A673 (cell line): ENCODE measurements at regions not wholly inside any gene's neighbourhood (a gene's known extent, or its start where the extent isn't known, plus 50 kb on each side); places are given as distances from the start of the nearest gene placed in this dataset.
A peak's percentile ranks its signal among the peaks of the same experiment; 100 is the strongest.

ENCODE experiments used
- BruUV-seq: library from RNA; stranded (reverse); fragments of 400-500 nt; replicated peaks from 2 replicates; lab custom pipeline; 2021; lab: Mats Ljungman, UMichigan
- CTCF ChIA-PET: fragments of 300-600 bp; sonication (Branson Sonifier 250); formaldehyde crosslinking; loops from one replicate; lab custom pipeline; 2022; ENCODE audit warnings: antibody characterized with exemption; lab: Charles Lee
- POLR2A ChIA-PET: fragments of 300-600 bp; sonication (Branson Sonifier 250); formaldehyde crosslinking; loops from one replicate; lab custom pipeline; 2022; ENCODE audit warnings: antibody characterized with exemption; ENCODE audit not compliant: low non-redundant PET; lab: Charles Lee
- DNase-seq: peaks from one replicate; pipeline ENCODE4 v3.0.0-alpha.2; 2015; ENCODE audit warnings: low spot score
- H3K27ac ChIP-seq: fragments of 200-600 bp; sonication (generic); 2 replicates; pipeline ENCODE4 v1.5.1; 2016; ENCODE audit warnings: mixed run types, low read depth, mild to moderate bottlenecking, mixed read lengths, antibody characterized with exemption, low read length; ENCODE audit not compliant: poor library complexity, severe bottlenecking
- H3K27me3 ChIP-seq: fragments of 200-600 bp; sonication (generic); replicated peaks from 2 replicates; pipeline ENCODE4 v1.6.1; 2017; ENCODE audit warnings: mixed run types, low read depth, mild to moderate bottlenecking, mixed read lengths, antibody characterized with exemption, low read length; ENCODE audit not compliant: insufficient read depth, poor library complexity
- H3K36me3 ChIP-seq: fragments of 200-600 bp; sonication (generic); 2 replicates; pipeline ENCODE4 v1.6.1; 2016; ENCODE audit warnings: mixed run types, mild to moderate bottlenecking, mixed read lengths, antibody characterized with exemption, low read length; ENCODE audit not compliant: insufficient read depth, poor library complexity, severe bottlenecking
- H3K4me1 ChIP-seq: fragments of 200-600 bp; sonication (generic); 2 replicates; pipeline ENCODE4 v1.6.1; 2017; ENCODE audit warnings: mixed run types, mild to moderate bottlenecking, mixed read lengths, antibody characterized with exemption, low read length; ENCODE audit not compliant: insufficient read depth, poor library complexity, severe bottlenecking
- H3K4me3 ChIP-seq: fragments of 200-600 bp; sonication (generic); 2 replicates; pipeline ENCODE4 v1.5.1; 2016; ENCODE audit warnings: low read depth, mixed run types, mild to moderate bottlenecking, mixed read lengths, low read length; ENCODE audit not compliant: poor library complexity, severe bottlenecking
- H3K9me3 ChIP-seq: fragments of 200-600 bp; sonication (generic); 2 replicates; pipeline ENCODE4 v1.6.1; 2016; ENCODE audit warnings: mixed run types, low read depth, mild to moderate bottlenecking, mixed read lengths, antibody characterized with exemption, low read length; ENCODE audit not compliant: poor library complexity, severe bottlenecking
- EZH2 ChIP-seq: fragments of 200-600 bp; sonication (generic); IDR thresholded peaks from 2 replicates; pipeline ENCODE4 v1.6.1; 2017; ENCODE audit warnings: borderline replicate concordance, low read depth, mild to moderate bottlenecking, mixed read lengths, antibody characterized with exemption, low read length; ENCODE audit not compliant: poor library complexity, severe bottlenecking
- intact Hi-C: fragments of 100-400 bp; cut with micrococcal nuclease; formaldehyde crosslinking; loops from one replicate; pipeline ENCODE4 v1.10.0; 2022; ENCODE audit not compliant: unreplicated experiment
- TF ChIP-seq, protein P1 (sequence below): fragments of 300-800, 200-600 bp; sonication (generic); conservative IDR thresholded peaks from 2 replicates; pipeline ENCODE4 v1.5.1; 2017; ENCODE audit warnings: low read depth, mild to moderate bottlenecking, antibody characterized with exemption, low read length, moderate library complexity, mixed read lengths

DNA sequence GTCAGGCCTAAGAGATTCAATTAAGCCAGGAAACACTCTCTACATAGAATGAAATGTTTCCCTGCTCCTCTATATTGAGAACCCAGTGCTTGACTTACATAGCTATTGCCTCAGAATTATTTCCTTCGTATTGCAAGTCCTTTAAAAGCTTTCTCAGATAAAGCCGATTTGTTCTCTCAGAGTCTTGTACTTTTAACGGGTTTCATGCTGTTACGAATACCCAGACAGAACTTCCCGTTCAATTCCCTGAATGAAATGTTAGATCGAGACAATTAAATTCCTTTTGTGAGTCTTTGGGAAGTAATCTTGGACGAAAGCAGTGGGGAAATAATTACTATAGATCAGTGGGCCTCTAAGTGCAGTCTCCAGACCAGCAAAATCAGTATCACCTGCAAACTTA lies 102.8 kb upstream of the CHL1 start:
- Histone ChIP-seq H3K36me3 (no peaks in the 10 kb centered on the region), H3K4me1 (no peaks in the 10 kb centered on the region), H3K27ac (no peak overlapping the region), H3K4me3 (no peak overlapping the region), H3K9me3 (no peaks in the 10 kb centered on the region), H3K27me3 (no peaks in the 10 kb centered on the region)
- ChIA-PET POLR2A (no interaction called here), CTCF (no interaction called here)
- TF ChIP-seq EZH2, result no peak
- TF ChIP-seq, protein P1, sequence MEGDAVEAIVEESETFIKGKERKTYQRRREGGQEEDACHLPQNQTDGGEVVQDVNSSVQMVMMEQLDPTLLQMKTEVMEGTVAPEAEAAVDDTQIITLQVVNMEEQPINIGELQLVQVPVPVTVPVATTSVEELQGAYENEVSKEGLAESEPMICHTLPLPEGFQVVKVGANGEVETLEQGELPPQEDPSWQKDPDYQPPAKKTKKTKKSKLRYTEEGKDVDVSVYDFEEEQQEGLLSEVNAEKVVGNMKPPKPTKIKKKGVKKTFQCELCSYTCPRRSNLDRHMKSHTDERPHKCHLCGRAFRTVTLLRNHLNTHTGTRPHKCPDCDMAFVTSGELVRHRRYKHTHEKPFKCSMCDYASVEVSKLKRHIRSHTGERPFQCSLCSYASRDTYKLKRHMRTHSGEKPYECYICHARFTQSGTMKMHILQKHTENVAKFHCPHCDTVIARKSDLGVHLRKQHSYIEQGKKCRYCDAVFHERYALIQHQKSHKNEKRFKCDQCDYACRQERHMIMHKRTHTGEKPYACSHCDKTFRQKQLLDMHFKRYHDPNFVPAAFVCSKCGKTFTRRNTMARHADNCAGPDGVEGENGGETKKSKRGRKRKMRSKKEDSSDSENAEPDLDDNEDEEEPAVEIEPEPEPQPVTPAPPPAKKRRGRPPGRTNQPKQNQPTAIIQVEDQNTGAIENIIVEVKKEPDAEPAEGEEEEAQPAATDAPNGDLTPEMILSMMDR, result no peak
- no TSS peak for BruUV-seq
- no peak for DNase-seq
- intact Hi-C loops, result no loop called here

DNA sequence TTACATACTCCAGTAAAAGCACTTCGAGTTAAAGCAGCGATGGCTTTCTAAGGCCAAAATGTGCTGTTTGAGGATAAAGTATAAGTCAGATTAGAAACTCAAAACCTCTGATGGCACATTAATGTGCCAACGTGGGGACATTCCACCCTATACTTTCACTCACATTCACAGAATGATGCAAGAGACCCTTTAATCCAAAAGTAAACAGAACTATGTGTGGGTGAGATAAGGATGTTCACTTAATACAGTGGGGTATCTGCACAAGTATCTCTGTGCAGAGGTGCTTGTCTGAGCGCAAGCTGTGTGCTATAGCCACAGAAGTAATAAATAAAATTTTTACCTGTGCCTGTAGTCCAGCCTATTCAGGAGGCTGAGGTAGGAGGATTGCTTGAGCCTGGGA lies 100.3 kb upstream of the CHL1 start:
- Histone ChIP-seq H3K27ac (no peak overlapping the region), H3K4me3 (no peak overlapping the region), H3K9me3 (no peaks in the 10 kb centered on the region), H3K27me3 (no peaks in the 10 kb centered on the region), H3K4me1 (no peaks in the 10 kb centered on the region), H3K36me3 (no peaks in the 10 kb centered on the region)
- DNase-seq, result no peak
- TF ChIP-seq, protein P1, result no peak
- TF ChIP-seq EZH2, result no peak
- ChIA-PET CTCF (no interaction called here), POLR2A (no interaction called here)
- no TSS peak for BruUV-seq
- intact Hi-C loops, result no loop called here

DNA sequence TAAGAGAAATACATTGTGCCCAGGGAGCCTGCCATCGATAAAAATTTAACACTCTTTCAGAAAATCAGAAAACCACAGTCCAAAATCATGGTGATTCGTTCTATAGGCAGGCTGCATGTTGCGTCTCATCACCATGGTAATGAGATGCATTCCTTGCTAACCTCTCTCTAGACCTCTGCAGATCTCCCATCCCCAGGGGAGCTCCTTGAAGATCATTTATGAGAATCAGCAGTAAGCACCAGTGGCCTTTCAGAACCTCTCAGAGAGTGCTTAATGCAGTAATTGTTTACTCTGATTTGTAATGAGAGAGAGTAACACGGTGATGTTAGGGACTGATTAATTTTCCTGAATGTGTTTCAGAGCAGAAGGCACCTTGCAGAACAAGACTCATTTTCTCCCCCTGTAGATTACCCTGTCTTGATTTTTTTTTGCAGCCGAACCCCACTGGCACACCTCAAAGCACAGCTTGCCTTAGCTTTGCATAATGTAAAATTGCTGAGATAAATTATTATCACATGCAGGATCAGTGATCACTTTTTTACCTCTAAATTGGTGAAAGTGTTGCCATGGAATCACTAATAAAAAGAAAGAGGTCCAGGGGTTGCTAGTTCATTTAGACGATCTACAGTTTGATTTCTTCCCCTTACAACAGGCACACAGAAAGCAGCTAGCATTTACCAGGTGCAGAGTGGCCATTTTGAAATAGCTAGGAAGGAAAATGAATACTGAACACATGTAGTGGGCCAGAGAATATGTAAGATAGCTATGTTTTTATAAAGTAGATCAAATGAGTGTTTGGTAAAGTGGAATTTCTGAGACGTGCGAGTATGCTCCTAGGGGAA lies 98.9 kb upstream of the CHL1 start:
- Histone ChIP-seq H3K4me1 (no peaks in the 10 kb centered on the region), H3K27me3 (no peaks in the 10 kb centered on the region), H3K27ac (no peak overlapping the region), H3K36me3 (no peaks in the 10 kb centered on the region), H3K4me3 (no peak overlapping the region), H3K9me3 (no peaks in the 10 kb centered on the region)
- ChIA-PET CTCF (no interaction called here), POLR2A (no interaction called here)
- intact Hi-C loops, result no loop called here
- no peak for TF ChIP-seq EZH2
- TF ChIP-seq, protein P1, result no peak
- no TSS peak for BruUV-seq
- DNase-seq, result peak; percentile 27
